ENCODE measurements at regions not wholly inside any gene's neighbourhood (a gene's known extent, or its start where the extent isn't known, plus 50 kb on each side); places are given as distances from the start of the nearest gene placed in this dataset.

DNA sequence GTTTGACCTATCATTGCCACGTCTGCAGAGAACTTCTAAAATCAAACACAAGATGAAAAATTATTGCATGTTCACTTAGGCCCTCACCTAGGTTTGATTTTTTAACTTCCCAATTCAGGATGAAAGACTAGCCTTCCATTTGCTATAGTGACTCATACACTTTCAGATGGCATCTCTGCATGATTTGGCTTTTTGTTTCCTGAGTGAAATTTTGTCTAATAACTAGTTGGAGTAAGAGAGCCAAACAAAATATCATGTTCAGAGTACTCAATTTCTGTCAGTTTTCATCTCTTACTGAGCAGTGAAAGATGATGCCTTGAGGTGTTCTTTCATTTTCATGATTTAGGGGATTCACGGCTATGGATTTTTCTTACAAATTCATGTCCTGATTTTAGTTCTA is 122.9 kb downstream of the NSUN3 start (continued):
- TF ChIP-seq CHD7 (IDR thresholded peaks at IDR 0.05; ENCODE audit: insufficient replicate concordance, low read length) (no peak), CTBP2 (IDR thresholded peaks at IDR 0.05; ENCODE audit: borderline replicate concordance, insufficient read depth, insufficient read length, low read length) (no peak), CHD1 (IDR thresholded peaks at IDR 0.05; ENCODE audit: low read depth, low read length) (no peak), RNF2 (IDR thresholded peaks at IDR 0.05; ENCODE audit: borderline replicate concordance, low read depth, low read length, missing control alignments, poor library complexity, severe bottlenecking) (no peak), EGR1 (IDR thresholded peaks at IDR 0.05; ENCODE audit: borderline replicate concordance, low read depth, low read length) (no peak), ZNF274 (IDR thresholded peaks at IDR 0.05; ENCODE audit: borderline replicate concordance, extremely low read depth, low read length) (no peak), HDAC6 (IDR thresholded peaks at IDR 0.05; ENCODE audit: low read depth, low read length) (no peak), CBX8 (IDR thresholded peaks at IDR 0.05; ENCODE audit: borderline replicate concordance, low read depth, low read length) (no peak), SUZ12 (IDR thresholded peaks at IDR 0.05; ENCODE audit: low read length) (no peak), SAP30 (IDR thresholded peaks at IDR 0.05; ENCODE audit: insufficient read depth, insufficient replicate concordance, low read length) (no peak)
- TF ChIP-seq, protein P1, sequence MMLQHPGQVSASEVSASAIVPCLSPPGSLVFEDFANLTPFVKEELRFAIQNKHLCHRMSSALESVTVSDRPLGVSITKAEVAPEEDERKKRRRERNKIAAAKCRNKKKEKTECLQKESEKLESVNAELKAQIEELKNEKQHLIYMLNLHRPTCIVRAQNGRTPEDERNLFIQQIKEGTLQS (IDR thresholded peaks at IDR 0.05; ENCODE audit: insufficient read depth, low read depth, low read length): no peak

Data from H1 (cell line).